GM18907 (cell line): ENCODE measurements at regions not wholly inside any gene's neighbourhood (a gene's known extent, or its start where the extent isn't known, plus 50 kb on each side); places are given as distances from the start of the nearest gene placed in this dataset.
"Not testable (repeated sequence)": the region's sequence is repeated elsewhere in the genome, so short reads cannot be mapped to it uniquely, and the experiment has no call there.

Experiments
- ATAC-seq: cut with Tn5 transposase; IDR thresholded peaks from one replicate; pipeline ENCODE4 v1.9.1; 2021; ENCODE audit warnings: mild to moderate bottlenecking, moderate library complexity; ENCODE audit not compliant: unreplicated experiment

DNA sequence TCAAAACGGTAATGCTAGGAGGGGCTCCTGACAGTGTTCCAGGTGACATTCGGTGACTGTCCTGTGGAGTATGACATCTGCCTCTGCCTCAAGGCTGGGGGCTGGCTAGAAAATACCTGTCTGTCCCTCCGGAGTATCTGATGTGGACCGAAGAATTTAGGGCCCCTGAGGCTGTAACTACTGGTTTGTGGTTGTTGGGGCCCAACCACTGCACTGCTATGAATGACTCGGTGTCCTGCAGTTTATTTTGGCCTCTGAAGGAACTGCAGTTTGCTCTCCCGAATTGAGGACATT, 198.9 kb upstream of the CAND1 start:
- ATAC-seq = no peak

DNA sequence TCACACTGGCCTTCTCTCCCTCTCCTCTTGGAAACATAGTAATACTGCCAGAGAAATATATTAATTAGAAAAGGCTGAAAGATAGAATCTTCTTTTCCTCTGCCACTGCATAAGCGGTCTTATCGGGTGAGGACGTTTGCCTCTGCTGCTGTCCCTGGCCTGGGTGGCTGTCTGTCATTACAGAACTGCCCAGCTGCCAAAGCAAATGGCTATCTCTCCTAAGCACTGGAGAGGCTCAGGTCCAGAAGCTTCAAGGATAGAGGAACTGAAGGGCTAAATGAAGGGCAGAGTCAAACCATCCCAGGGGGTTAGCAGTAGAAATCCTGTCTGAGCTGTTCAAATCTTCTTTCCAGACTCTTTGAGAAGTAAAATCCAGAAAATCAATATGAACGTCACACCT, 198.6 kb upstream of the CAND1 start:
- no peak for ATAC-seq

DNA sequence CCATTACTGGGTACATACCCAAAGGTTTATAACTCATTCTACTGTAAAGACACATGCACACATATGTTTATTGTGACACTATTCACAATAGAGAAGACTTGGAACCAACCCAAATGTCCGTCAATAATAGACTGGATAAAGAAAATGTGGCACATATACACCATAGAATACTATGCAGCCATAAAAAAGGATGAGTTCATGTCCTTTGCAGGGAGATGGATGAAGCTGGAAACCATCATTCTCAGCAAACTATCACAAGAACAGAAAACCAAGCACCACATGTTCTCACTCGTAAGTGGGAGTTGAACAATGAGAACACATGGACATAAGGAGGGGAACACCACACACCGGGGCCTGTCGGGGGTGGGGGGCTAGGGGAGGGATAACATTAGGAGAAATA, 196.9 kb upstream of the CAND1 start:
- not testable (repeated sequence) for ATAC-seq

DNA sequence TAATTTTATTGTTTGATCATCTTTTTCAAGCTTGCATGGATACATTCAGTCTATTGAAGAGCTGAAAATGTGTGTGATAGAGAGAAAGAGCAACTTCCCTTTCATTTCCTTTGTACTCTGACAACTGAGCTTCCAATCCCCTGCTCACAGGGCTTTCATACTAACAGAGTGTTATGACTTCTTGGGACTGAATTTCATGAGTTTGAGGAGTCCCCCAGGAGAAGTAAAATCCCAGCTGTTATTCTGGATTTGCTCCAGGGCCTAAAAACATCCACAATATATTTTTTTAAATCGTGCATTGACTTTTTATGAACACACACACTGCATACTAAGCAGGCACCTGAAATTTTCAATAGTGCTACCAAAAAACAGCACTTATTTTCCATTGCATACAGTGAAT, 195.8 kb upstream of the CAND1 start:
- no peak for ATAC-seq

DNA sequence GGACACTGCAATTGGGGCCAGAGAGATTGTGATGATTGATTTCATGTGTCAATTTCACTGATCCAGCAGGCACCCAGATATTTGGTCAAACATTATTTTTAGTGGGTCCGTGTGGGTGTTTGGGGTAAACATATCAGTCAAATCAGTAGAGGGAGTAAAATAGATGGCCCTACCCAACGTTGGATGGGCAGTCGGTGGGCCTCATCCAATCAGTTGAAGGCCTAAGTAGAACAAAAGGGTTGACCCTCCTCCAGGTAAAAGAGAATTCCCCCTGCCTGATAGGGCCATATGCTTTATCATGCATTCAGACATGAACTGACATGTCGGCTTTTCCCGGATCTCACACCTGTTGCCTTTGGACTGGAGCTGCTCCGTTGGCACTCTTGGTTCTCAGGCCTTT, 195.1 kb upstream of the CAND1 start:
- ATAC-seq = no peak

DNA sequence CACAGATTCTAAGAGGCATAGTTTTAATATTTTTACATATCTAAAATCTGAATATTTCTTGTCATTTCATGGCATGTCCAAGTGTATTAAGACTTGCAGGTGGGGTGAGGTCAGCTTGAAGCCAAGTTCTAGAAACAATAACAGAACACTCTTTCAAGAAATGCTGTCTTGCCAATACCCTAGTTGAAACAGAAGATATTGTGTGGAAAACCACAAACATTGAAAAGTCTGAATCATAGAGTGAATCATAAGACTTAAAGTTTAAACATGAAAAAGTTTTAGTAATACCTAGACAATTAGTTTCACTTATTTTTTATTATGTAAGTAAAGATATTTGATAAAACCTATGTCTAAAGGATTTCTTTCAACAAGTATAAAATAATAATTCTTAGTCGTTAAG, 191.5 kb upstream of the CAND1 start:
- no peak for ATAC-seq

DNA sequence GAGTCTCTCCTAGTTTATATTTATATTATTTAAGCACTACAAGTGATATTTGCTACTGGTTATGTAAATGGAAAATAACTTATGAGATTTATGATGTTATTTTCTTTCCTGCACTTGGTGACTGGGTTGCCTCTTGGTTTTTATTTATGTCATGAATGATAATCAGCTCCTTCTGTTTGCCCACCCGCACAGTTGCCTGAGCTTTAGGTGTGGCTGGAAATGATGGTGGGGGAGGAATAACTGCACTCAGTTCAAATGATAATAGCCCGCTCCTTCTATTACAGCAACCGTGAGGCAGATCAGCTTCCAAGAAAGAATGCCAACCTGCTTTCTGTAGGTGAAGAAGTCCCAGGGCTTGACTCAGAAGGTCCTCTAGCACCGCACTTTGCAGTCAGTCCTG, 190.2 kb upstream of the CAND1 start:
- ATAC-seq = no peak

DNA sequence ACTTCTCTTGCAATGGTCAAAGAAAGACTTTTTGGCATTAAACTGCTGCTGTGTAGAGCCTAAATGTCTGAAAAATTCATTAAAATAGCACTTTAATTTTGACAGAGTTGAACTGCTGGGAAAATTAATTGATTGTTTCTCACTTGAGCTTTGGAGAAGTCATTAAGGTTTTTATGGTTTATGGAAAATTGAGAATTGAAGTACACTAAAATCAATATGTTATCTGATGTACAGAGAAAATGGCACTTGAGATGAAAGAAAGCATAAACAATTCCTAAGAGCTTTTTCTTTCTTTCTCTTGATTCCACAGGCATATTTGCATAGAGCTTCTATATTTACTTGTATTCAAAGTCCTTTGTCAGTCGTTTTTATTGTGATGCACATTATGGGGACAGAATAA, 188.5 kb upstream of the CAND1 start:
- no peak for ATAC-seq

DNA sequence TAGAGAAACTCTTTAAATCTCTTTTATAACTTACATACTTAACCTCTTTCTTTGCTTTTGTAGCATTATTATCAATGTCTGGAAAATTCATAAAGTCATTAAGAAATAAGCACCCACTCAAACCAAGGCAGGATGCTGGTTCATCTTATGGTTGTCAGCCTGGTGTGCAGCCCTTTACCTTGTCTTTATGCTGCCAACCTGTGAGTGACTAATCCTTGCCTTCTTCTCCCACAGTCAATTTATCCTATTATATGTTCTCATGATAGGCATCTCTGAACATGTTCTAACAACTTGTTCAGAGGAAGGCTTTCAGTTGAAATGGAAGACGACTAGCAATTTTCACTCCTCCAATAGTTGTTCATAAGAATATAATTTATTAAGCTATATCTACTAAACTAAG, 186.9 kb upstream of the CAND1 start:
- no peak for ATAC-seq

DNA sequence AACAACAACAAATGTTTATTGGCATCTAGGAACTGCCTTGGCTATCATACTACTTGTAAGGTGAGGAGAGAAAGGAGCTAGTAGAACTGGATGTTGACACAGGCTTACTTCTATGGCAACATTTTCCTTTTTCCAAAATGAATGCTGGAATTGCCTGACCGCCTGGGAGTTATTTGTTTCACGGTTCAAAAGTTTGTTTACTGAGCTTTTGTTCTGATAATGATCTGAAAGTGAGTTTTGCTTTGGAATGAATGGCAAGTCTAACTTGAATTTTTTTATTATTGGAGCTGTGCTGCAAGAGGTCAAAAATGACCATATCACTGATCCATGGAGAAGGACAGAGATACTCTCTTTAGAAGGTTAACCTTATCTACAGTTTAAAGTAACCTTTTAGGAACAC, 183.5 kb upstream of the CAND1 start:
- ATAC-seq = no peak

DNA sequence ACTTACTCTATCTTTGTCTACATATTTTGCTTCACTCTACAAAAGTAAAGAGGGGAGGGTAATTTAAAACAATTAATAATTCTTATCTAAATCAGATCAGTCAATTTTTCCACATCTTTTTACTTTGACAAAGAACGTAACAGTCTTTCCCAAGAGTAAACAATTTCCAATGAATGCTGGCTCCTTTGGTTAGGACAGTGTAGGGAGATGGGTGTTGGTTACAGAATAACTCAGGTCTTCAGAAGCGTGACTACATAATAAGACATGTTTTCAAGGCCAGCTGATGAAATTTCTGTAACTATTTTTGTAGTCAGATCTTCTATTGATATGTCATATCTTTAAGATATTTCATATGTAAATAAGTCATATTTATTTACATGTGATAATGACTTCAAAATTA, 183.0 kb upstream of the CAND1 start:
- no peak for ATAC-seq

DNA sequence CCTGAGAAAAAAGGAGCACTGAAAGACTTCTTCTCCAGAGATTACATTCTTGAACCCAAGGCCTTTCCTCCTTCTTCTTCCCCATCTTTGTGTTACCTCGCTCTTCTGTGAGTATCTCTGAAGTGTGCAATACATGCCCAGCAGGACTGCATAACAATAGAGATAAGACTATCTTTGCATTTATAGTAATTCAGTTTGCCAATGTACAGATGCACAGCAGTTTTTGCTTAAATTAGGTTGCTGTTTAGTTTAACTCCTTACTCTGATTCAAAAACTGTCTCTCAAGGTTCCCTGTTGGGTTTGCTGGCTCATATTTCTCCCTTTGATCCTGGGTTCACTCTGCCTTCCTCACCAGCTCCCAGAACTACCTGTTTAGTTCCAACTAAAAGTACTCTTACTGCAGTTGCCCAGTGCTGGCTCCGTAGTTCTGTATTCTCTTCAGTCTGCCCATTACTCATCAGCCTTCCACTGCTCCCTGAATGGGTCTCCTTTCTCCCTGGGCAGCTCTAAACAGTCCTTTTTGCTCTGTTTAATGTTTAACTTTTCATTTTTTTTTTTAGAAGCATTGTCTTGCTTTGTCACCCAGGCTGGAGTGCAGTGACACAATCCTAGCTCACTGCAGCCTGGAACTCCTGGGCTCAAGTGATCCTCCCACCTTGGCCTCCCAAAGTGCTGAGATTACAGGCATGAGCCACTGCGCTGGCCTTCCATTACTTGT, 180.6 kb upstream of the CAND1 start:
- no peak for ATAC-seq

DNA sequence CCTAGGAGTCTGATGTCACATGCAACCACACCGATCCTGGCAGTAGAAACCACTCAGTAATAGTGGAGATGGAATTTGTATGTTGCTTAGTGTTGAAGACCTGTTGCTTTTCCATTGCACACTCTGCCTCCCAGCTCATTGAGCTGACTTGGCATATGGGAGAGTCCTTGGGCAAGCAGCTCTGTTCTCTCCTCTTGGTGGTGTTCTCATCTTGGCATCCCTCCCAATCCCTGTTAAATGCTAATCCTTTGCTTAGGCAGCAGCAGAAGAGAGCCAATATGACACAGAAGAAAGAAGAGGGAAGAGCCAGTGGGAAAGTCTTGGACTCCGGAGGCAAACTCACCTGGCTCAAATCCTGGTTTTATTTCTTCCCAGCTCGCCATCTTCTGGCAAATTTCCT, 178.0 kb upstream of the CAND1 start:
- no peak for ATAC-seq

DNA sequence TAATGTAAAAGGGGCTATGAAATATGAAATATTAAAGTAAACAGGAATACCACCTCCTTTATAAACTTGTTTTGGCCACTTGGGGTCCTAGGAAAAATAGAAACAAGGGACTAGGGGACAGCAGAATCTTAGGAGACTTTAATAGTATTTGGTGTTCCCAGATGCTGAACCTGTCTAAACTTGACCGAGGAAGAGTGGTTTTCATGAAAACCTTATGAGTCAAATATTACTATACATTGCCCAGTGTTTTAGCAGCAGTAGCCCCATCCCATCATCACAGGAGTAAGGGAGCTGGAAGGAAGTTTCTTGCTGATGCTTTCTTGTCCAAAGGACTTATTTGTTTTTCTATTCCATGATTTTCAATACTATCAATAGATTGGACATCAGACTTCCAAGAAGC, 177.5 kb upstream of the CAND1 start:
- ATAC-seq = no peak

DNA sequence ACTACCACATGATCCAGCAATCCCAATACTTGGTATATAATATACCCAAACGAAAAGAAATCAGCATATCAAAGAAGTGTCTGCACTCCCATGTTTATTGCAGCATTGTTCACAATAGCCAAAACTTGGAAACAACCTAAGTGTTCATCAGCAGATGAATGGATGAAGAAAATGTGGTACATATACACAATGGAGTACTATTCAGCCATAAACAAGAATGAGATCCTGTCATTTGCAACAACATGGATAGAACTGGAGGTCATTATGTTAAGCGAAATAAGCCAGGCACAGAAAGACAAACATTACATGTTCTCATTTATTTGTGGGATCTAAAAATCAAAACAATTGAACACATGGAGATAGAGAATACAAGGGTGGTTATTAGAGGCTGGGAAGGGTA, 176.2 kb upstream of the CAND1 start:
- not testable (repeated sequence) for ATAC-seq

DNA sequence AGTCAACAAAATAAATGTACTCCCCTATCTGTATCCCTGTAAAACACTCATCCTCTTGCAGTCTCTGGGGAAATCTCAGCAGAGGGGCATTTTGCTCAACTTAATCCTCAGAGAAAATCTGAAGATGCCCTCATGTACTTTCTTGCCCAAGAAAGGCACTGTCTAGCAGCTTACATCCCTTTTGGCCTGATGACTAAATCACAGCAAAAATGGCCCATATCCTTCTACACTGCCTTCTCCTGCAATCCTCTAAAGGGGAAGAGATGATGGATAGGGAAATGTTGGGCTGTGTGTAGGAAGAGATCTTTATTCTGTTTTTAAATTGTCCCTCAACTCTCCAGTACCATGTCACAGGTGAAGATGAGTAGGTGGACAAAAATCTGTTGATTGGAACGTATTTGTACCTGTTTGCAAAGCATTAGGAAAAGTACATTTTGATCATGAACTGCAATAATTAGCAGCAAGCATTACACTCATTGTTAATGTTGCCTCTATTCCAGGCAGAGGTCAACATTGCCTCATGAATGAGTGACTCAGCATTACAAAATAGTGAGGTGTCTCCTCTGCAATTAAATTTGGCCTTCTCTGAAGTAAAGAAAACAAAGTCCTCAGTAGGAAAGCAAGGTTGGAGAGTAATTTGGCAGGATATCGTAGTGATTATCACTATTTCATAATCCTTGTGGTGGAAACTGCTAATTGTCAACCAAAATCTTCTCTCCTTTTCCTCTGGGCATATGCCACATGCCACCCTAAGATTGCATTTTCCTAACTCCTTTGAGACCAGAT, 172.4 kb upstream of the CAND1 start:
- ATAC-seq = no peak

DNA sequence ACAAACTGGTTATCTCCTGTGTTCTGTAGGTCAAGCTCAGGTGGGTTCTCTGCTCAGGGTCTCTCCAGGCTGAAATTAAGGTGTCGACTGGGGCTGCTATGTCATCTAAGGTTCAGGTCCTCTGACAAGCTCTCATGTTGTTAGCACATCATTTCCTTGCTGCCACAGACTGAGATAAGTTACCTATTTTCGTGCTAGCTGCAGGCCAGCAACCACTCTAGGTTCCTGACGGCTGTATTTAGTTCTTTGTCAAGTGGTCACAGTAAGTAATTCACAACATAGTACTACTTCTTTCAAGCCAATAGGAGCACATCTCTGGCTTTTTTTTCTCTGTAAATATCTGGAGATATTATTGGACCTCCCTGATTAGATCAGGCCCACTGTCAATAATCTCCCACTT, 169.3 kb upstream of the CAND1 start:
- ATAC-seq = no peak

DNA sequence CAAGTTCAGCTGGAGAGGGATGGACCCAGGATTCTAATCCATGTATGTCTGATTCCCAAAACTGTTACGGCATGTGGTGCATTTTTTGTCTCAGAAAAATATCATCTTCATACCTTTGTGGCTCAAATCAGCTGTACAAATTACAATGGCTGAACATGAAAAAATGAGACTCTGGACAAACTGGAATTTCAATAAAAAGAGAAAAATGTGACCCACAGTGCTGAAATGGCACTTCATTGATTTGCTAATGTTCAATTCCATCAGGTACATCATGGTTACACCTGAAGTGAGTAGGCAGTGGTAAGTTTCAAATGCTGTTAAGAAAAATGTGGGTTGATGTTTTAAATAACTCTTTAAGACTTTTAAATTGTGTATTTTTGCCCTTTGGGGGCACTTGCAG, 165.6 kb upstream of the CAND1 start:
- ATAC-seq = no peak

DNA sequence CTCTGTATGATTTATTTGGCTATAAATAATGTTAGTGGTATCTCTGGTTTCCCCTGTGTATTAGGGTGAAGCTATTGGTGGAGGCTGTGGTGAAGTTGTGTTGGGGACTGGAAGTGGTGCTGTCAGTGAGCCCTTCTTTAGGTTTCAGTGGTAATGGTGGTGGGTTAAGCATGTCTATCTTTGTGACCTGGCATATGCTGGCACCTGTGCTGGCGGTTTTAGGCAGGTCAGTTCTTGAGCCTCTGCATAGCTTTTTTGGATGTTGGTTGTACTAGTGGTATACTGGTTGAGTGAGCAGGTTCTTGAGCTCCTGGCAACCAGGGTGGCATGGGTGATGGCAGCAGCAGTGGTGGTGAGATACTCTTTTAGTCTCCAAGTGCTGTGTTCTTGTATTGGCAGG, 161.9 kb upstream of the CAND1 start:
- no peak for ATAC-seq

DNA sequence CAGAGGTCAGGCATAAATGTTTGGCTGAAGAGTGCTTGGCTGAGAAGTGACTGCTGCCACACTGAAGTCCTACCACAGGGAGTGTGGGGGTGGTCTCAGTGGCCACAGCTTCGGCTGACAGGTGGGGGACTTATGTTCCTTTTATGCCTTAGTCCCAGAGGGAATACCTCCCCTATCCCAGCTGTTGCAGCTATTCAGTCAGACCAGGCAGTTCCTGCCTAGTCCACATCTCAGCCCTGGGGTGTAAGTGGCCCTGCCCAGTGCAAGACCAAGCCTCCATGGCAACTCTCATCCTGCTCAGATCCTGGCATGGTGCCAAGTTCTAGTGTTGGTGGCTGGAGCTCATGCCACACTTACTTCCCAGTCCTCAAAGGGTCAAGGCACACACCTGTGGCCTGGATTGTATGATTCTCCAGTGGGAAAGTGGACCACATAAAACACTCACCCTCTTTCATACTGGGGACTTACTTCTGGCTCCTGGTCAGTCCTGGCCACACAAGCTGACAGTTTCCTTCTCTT, 161.3 kb upstream of the CAND1 start:
- ATAC-seq = no peak

DNA sequence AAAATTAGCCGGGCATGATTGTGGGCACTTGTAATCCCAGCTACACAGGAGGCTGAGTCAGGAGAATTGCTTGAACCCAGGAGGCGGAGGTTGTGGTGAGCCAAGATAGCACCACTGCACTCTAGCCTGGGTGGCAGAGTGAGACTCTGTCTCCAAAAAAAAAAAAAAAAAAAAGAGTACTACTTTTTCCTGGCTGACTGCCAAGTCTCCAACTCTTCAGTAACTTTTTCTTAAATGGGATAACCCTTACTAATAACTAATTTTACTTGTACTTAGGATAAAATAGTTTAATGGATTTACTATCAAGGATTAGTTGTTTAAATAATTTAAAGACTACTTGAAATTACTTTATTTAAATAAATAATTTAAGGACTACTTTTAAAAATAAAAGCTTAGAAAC, 158.8 kb upstream of the CAND1 start:
- not testable (repeated sequence) for ATAC-seq

DNA sequence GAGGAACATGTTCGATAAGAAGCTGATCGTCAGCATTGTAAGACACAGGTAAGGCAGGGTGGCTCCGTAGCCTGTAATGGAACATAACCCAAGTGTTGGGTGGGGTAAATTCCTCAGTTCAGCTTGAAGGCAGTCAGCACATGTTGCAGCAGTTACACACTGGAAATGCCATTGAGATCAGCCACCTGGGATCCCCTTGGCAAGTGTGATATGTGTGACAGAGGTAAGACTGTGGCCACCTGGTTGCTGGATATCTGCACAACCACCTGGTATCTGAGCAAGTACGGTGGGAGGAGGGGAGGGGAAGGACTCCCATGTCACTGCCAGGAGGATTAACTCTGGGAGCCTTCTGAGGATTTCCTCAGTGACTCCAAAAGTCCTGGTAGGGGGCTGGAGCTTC, 158.0 kb upstream of the CAND1 start:
- no peak for ATAC-seq

DNA sequence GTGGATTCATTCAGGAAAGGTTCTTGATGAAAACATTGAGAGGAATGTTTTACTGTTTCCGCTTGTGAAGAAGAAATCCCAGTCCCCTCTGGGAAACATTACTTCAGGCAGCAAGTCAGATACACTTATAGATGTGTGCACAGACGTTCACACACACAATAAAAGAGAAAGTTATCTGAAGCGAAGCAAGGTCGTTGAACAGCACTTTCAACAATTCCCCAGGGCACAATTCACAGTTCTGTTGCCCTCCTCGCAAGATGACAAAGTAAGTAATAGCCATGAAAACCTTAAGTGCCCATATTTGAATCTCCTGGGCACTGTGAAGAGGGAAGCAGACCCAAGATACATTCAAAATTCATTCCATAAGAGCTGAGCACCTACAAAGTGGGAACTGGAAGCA, 156.6 kb upstream of the CAND1 start:
- ATAC-seq = no peak
